ENCODE measurements at regions not wholly inside any gene's neighbourhood (a gene's known extent, or its start where the extent isn't known, plus 50 kb on each side); places are given as distances from the start of the nearest gene placed in this dataset.

- H3K27me3 ChIP-seq (ENCODE audit: control insufficient read depth in 2 of 2, insufficient read depth in 2 of 2, low read length in 2 of 2), result no peaks in the 10 kb centered on the region
- H3K4me3 ChIP-seq (ENCODE audit: low read length in 2 of 2), result no peak overlapping the region
- H3K9ac ChIP-seq (ENCODE audit: low read depth in 1 of 2, low read length in 2 of 2), result no peak overlapping the region
- no peaks in the 10 kb centered on the region for H3K4me1 ChIP-seq (ENCODE audit: control insufficient read depth in 2 of 2, insufficient read depth in 2 of 2, low read length in 2 of 2)
- H3K36me3 ChIP-seq (ENCODE audit: control insufficient read depth in 2 of 2, insufficient read depth in 2 of 2, low read length in 2 of 2), result no peaks in the 10 kb centered on the region
- no peak overlapping the region for H3K27ac ChIP-seq (ENCODE audit: low read depth in 2 of 2, low read length in 2 of 2)
- H3K9me3 ChIP-seq (ENCODE audit: control insufficient read depth in 2 of 2, low read length in 2 of 2), result peaks cover 0 to 2% of the 10 kb centered on the region in 2 donors
Measured at GRCh38 chr18:29012883-29013465, 836.0 kb upstream of the CDH2 start.

GRCh38 chr18:29012364-29012763 is 835.4 kb upstream of the CDH2 start:
- Histone ChIP-seq H3K27ac (ENCODE audit: low read depth in 2 of 2, low read length in 2 of 2) (no peak overlapping the region), H3K27me3 (ENCODE audit: control insufficient read depth in 2 of 2, insufficient read depth in 2 of 2, low read length in 2 of 2) (no peaks in the 10 kb centered on the region), H3K9ac (ENCODE audit: low read depth in 1 of 2, low read length in 2 of 2) (no peak overlapping the region), H3K9me3 (ENCODE audit: control insufficient read depth in 2 of 2, low read length in 2 of 2) (peaks cover 0 to 2% of the 10 kb centered on the region in 2 donors), H3K36me3 (ENCODE audit: control insufficient read depth in 2 of 2, insufficient read depth in 2 of 2, low read length in 2 of 2) (no peaks in the 10 kb centered on the region), H3K4me3 (ENCODE audit: low read length in 2 of 2) (no peak overlapping the region), H3K4me1 (ENCODE audit: control insufficient read depth in 2 of 2, insufficient read depth in 2 of 2, low read length in 2 of 2) (no peaks in the 10 kb centered on the region)

- Histone ChIP-seq H3K9ac (ENCODE audit: low read depth in 1 of 2, low read length in 2 of 2) (no peak overlapping the region), H3K27ac (ENCODE audit: low read depth in 2 of 2, low read length in 2 of 2) (no peak overlapping the region), H3K36me3 (ENCODE audit: control insufficient read depth in 2 of 2, insufficient read depth in 2 of 2, low read length in 2 of 2) (no peaks in the 10 kb centered on the region), H3K4me1 (ENCODE audit: control insufficient read depth in 2 of 2, insufficient read depth in 2 of 2, low read length in 2 of 2) (no peaks in the 10 kb centered on the region), H3K9me3 (ENCODE audit: control insufficient read depth in 2 of 2, low read length in 2 of 2) (peaks cover 0 to 2% of the 10 kb centered on the region in 2 donors), H3K27me3 (ENCODE audit: control insufficient read depth in 2 of 2, insufficient read depth in 2 of 2, low read length in 2 of 2) (no peaks in the 10 kb centered on the region), H3K4me3 (ENCODE audit: low read length in 2 of 2) (no peak overlapping the region)
Measured at GRCh38 chr18:29009250-29009803, 832.4 kb upstream of the CDH2 start.

- no peaks in the 10 kb centered on the region for H3K9me3 ChIP-seq (ENCODE audit: control insufficient read depth in 2 of 2, low read length in 2 of 2)
- no peak overlapping the region for H3K27ac ChIP-seq (ENCODE audit: low read depth in 2 of 2, low read length in 2 of 2)
- no peaks in the 10 kb centered on the region for H3K36me3 ChIP-seq (ENCODE audit: control insufficient read depth in 2 of 2, insufficient read depth in 2 of 2, low read length in 2 of 2)
- no peaks in the 10 kb centered on the region for H3K27me3 ChIP-seq (ENCODE audit: control insufficient read depth in 2 of 2, insufficient read depth in 2 of 2, low read length in 2 of 2)
- H3K9ac ChIP-seq (ENCODE audit: low read depth in 1 of 2, low read length in 2 of 2), result no peak overlapping the region
- no peak overlapping the region for H3K4me3 ChIP-seq (ENCODE audit: low read length in 2 of 2)
- H3K4me1 ChIP-seq (ENCODE audit: control insufficient read depth in 2 of 2, insufficient read depth in 2 of 2, low read length in 2 of 2), result no peaks in the 10 kb centered on the region
Measured at GRCh38 chr18:29008809-29009208, 831.9 kb upstream of the CDH2 start.

GRCh38 chr18:29007986-29008654 is 831.2 kb upstream of the CDH2 start:
- H3K4me1 ChIP-seq (ENCODE audit: control insufficient read depth in 2 of 2, insufficient read depth in 2 of 2, low read length in 2 of 2), result no peaks in the 10 kb centered on the region
- H3K9ac ChIP-seq (ENCODE audit: low read depth in 1 of 2, low read length in 2 of 2), result no peak overlapping the region
- no peaks in the 10 kb centered on the region for H3K27me3 ChIP-seq (ENCODE audit: control insufficient read depth in 2 of 2, insufficient read depth in 2 of 2, low read length in 2 of 2)
- no peaks in the 10 kb centered on the region for H3K36me3 ChIP-seq (ENCODE audit: control insufficient read depth in 2 of 2, insufficient read depth in 2 of 2, low read length in 2 of 2)
- no peaks in the 10 kb centered on the region for H3K9me3 ChIP-seq (ENCODE audit: control insufficient read depth in 2 of 2, low read length in 2 of 2)
- no peak overlapping the region for H3K4me3 ChIP-seq (ENCODE audit: low read length in 2 of 2)
- no peak overlapping the region for H3K27ac ChIP-seq (ENCODE audit: low read depth in 2 of 2, low read length in 2 of 2)

- Histone ChIP-seq H3K4me3 (ENCODE audit: low read length in 2 of 2) (no peak overlapping the region), H3K36me3 (ENCODE audit: control insufficient read depth in 2 of 2, insufficient read depth in 2 of 2, low read length in 2 of 2) (no peaks in the 10 kb centered on the region), H3K27me3 (ENCODE audit: control insufficient read depth in 2 of 2, insufficient read depth in 2 of 2, low read length in 2 of 2) (no peaks in the 10 kb centered on the region), H3K9ac (ENCODE audit: low read depth in 1 of 2, low read length in 2 of 2) (no peak overlapping the region), H3K4me1 (ENCODE audit: control insufficient read depth in 2 of 2, insufficient read depth in 2 of 2, low read length in 2 of 2) (no peaks in the 10 kb centered on the region), H3K9me3 (ENCODE audit: control insufficient read depth in 2 of 2, low read length in 2 of 2) (no peaks in the 10 kb centered on the region), H3K27ac (ENCODE audit: low read depth in 2 of 2, low read length in 2 of 2) (no peak overlapping the region)
Measured at GRCh38 chr18:29004921-29005320, 828.0 kb upstream of the CDH2 start.

- Histone ChIP-seq H3K27ac (ENCODE audit: low read depth in 2 of 2, low read length in 2 of 2) (no peak overlapping the region), H3K36me3 (ENCODE audit: control insufficient read depth in 2 of 2, insufficient read depth in 2 of 2, low read length in 2 of 2) (no peaks in the 10 kb centered on the region), H3K4me3 (ENCODE audit: low read length in 2 of 2) (no peak overlapping the region), H3K9ac (ENCODE audit: low read depth in 1 of 2, low read length in 2 of 2) (no peak overlapping the region), H3K27me3 (ENCODE audit: control insufficient read depth in 2 of 2, insufficient read depth in 2 of 2, low read length in 2 of 2) (no peaks in the 10 kb centered on the region), H3K9me3 (ENCODE audit: control insufficient read depth in 2 of 2, low read length in 2 of 2) (peaks cover 0 to 4% of the 10 kb centered on the region in 2 donors), H3K4me1 (ENCODE audit: control insufficient read depth in 2 of 2, insufficient read depth in 2 of 2, low read length in 2 of 2) (no peaks in the 10 kb centered on the region)
Measured at GRCh38 chr18:29003194-29003593, 826.3 kb upstream of the CDH2 start.

- Histone ChIP-seq H3K9me3 (ENCODE audit: control insufficient read depth in 2 of 2, low read length in 2 of 2) (peaks cover 0 to 4% of the 10 kb centered on the region in 2 donors), H3K27me3 (ENCODE audit: control insufficient read depth in 2 of 2, insufficient read depth in 2 of 2, low read length in 2 of 2) (no peaks in the 10 kb centered on the region), H3K4me3 (ENCODE audit: low read length in 2 of 2) (no peak overlapping the region), H3K4me1 (ENCODE audit: control insufficient read depth in 2 of 2, insufficient read depth in 2 of 2, low read length in 2 of 2) (no peaks in the 10 kb centered on the region), H3K9ac (ENCODE audit: low read depth in 1 of 2, low read length in 2 of 2) (no peak overlapping the region), H3K27ac (ENCODE audit: low read depth in 2 of 2, low read length in 2 of 2) (no peak overlapping the region), H3K36me3 (ENCODE audit: control insufficient read depth in 2 of 2, insufficient read depth in 2 of 2, low read length in 2 of 2) (no peaks in the 10 kb centered on the region)
Measured at GRCh38 chr18:29002747-29003146, 825.8 kb upstream of the CDH2 start.

- no peaks in the 10 kb centered on the region for H3K36me3 ChIP-seq (ENCODE audit: control insufficient read depth in 2 of 2, insufficient read depth in 2 of 2, low read length in 2 of 2)
- no peak overlapping the region for H3K9ac ChIP-seq (ENCODE audit: low read depth in 1 of 2, low read length in 2 of 2)
Measured at GRCh38 chr18:28999726-29000125, 822.8 kb upstream of the CDH2 start.

GRCh38 chr18:28995319-28995718 is 818.4 kb upstream of the CDH2 start:
- no peak overlapping the region for H3K27ac ChIP-seq (ENCODE audit: low read depth in 2 of 2, low read length in 2 of 2)
- H3K27me3 ChIP-seq (ENCODE audit: control insufficient read depth in 2 of 2, insufficient read depth in 2 of 2, low read length in 2 of 2), result no peaks in the 10 kb centered on the region
- no peak overlapping the region for H3K4me3 ChIP-seq (ENCODE audit: low read length in 2 of 2)

More at GRCh38 chr18:28999726-29000125, 822.8 kb upstream of the CDH2 start:
- Histone ChIP-seq H3K4me3 (ENCODE audit: low read length in 2 of 2) (no peak overlapping the region), H3K4me1 (ENCODE audit: control insufficient read depth in 2 of 2, insufficient read depth in 2 of 2, low read length in 2 of 2) (no peaks in the 10 kb centered on the region), H3K9me3 (ENCODE audit: control insufficient read depth in 2 of 2, low read length in 2 of 2) (peaks cover 0 to 4% of the 10 kb centered on the region in 2 donors), H3K27me3 (ENCODE audit: control insufficient read depth in 2 of 2, insufficient read depth in 2 of 2, low read length in 2 of 2) (no peaks in the 10 kb centered on the region), H3K27ac (ENCODE audit: low read depth in 2 of 2, low read length in 2 of 2) (no peak overlapping the region)

More at GRCh38 chr18:28995319-28995718, 818.4 kb upstream of the CDH2 start:
- peaks cover 0 to 4% of the 10 kb centered on the region in 2 donors for H3K9me3 ChIP-seq (ENCODE audit: control insufficient read depth in 2 of 2, low read length in 2 of 2)
- no peaks in the 10 kb centered on the region for H3K4me1 ChIP-seq (ENCODE audit: control insufficient read depth in 2 of 2, insufficient read depth in 2 of 2, low read length in 2 of 2)
- no peak overlapping the region for H3K9ac ChIP-seq (ENCODE audit: low read depth in 1 of 2, low read length in 2 of 2)
- H3K36me3 ChIP-seq (ENCODE audit: control insufficient read depth in 2 of 2, insufficient read depth in 2 of 2, low read length in 2 of 2), result no peaks in the 10 kb centered on the region

All from mucosa of rectum (tissue), 2 donors.